Thoracic aorta (tissue), 2 donors: ENCODE measurements at regions not wholly inside any gene's neighbourhood (a gene's known extent, or its start where the extent isn't known, plus 50 kb on each side); places are given as distances from the start of the nearest gene placed in this dataset.
A peak's percentile ranks its signal among the peaks of the same experiment; 100 is the strongest.

Source experiments
- ATAC-seq: fragments of 150-250 bp; one replicate; pipeline ENCODE4 v1.8.0; 2017; ENCODE audit warnings: low read depth; ENCODE audit not compliant: insufficient number of reproducible peaks, low FRiP score
- DNase-seq: peaks from one replicate; pipeline ENCODE4 v3.0.0-alpha.2; 2020; ENCODE audit warnings: low spot score
- H3K27ac ChIP-seq, 2 donors: fragments of 200-600 bp; sonication (generic); 1 replicate in 1 of 2; 2 replicates in 1 of 2; pipeline ENCODE4 v1.5.1; 2016; ENCODE audit warnings: mild to moderate bottlenecking in 2 of 2, moderate library complexity in 2 of 2
- H3K27me3 ChIP-seq: fragments of 200-600 bp; sonication (generic); replicated peaks from 2 replicates; pipeline ENCODE4 v1.6.0; 2016; ENCODE audit warnings: mild to moderate bottlenecking; ENCODE audit not compliant: insufficient read depth
- H3K36me3 ChIP-seq: fragments of 200-600 bp; sonication (generic); one replicate; pipeline ENCODE4 v1.5.1; 2016
- H3K4me1 ChIP-seq, 2 donors: fragments of 200-600 bp; sonication (generic); 1 replicate in 1 of 2; 2 replicates in 1 of 2; pipeline versions ENCODE4 v1.5.1 to v1.6.0; 2016; ENCODE audit warnings: low read depth in 2 of 2, mild to moderate bottlenecking in 1 of 2; ENCODE audit not compliant: control insufficient read depth in 1 of 2
- H3K4me3 ChIP-seq: fragments of 200-600 bp; sonication (generic); 2 replicates; pipeline ENCODE4 v1.5.1; 2016; ENCODE audit warnings: mild to moderate bottlenecking
- H3K9me3 ChIP-seq: fragments of 200-600 bp; sonication (generic); 2 replicates; pipeline ENCODE4 v1.5.1; 2016
- CTCF ChIP-seq: fragments of 200-600 bp; sonication (generic); IDR thresholded peaks from one replicate; pipeline ENCODE4 v1.5.1; 2019; ENCODE audit warnings: antibody characterized with exemption

- Histone ChIP-seq H3K4me3 (peak overlapping the region; percentile 69), H3K4me1 (no peaks in the 10 kb centered on the region), H3K36me3 (no peaks in the 10 kb centered on the region), H3K9me3 (no peaks in the 10 kb centered on the region), H3K27ac (no peak overlapping the region), H3K27me3 (no peaks in the 10 kb centered on the region)
- no peak for TF ChIP-seq CTCF
- DNase-seq (no peak), ATAC-seq (no peak)
These were observed 59.4 kb upstream of the BTN3A2 start for GRCh38 chr6:26305641-26305969.

DNA sequence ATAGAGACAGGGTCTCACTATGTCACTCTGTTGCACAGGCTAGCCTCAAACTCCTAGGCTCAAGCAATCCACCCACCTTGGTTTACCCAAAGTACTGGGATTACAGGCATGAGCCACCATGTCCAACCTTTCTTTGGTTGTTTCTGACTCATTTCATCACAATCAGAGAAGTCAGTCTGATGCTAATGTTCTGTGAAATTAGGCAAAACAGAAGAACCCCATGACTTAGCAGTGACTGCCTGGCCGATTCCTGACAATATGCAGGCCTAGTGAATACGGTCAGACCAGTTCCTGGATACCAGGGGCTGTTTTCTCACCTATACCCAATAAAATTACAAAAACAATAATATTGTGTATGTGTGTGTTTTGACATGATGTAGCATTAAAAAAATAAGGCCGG is 58.8 kb upstream of the BTN3A2 start:
- H3K4me3 ChIP-seq, result no peak overlapping the region
- H3K36me3 ChIP-seq, result no peaks in the 10 kb centered on the region
- DNase-seq, result no peak
- H3K9me3 ChIP-seq, result no peaks in the 10 kb centered on the region
- H3K27ac ChIP-seq, result no peak overlapping the region
- no peak for TF ChIP-seq CTCF
- peaks cover 0 to under 1% of the 10 kb centered on the region in 2 donors for H3K4me1 ChIP-seq
- no peak for ATAC-seq
- H3K27me3 ChIP-seq, result no peaks in the 10 kb centered on the region

GRCh38 chr6:26307850-26308249 is 57.1 kb upstream of the BTN3A2 start:
- DNase-seq, result no peak
- Histone ChIP-seq H3K4me1 (peaks cover 0 to 3% of the 10 kb centered on the region in 2 donors), H3K36me3 (no peaks in the 10 kb centered on the region), H3K9me3 (no peaks in the 10 kb centered on the region), H3K4me3 (no peak overlapping the region), H3K27ac (no peak overlapping the region), H3K27me3 (no peaks in the 10 kb centered on the region)
- no peak for TF ChIP-seq CTCF
- no peak for ATAC-seq

DNA sequence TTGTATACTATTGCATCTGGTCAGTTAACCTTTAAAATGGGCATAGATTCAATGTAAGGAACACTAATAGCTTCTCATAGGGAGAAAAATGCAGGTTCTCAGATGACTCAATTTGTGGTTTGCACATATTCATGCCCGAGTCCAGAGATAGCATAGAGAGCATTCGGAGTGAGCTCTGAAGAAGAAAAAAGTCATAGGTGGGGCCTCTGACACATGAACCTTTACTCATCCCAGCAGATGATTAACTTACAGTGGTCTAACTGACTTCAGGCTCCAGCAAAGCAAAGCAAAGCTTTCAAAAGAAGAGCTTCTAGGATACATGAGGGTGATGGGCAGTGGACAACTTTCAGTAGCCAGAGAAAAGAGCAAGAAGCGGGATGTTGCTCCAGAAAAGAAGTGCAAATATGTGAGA is 55.3 kb upstream of the BTN3A2 start:
- H3K4me1 ChIP-seq, result peaks cover 0 to 3% of the 10 kb centered on the region in 2 donors
- H3K36me3 ChIP-seq, result no peaks in the 10 kb centered on the region
- no peak overlapping the region for H3K4me3 ChIP-seq
- no peak overlapping the region for H3K27ac ChIP-seq
- no peaks in the 10 kb centered on the region for H3K9me3 ChIP-seq
- ATAC-seq (no peak), DNase-seq (no peak)
- H3K27me3 ChIP-seq, result no peaks in the 10 kb centered on the region
- no peak for TF ChIP-seq CTCF

DNA sequence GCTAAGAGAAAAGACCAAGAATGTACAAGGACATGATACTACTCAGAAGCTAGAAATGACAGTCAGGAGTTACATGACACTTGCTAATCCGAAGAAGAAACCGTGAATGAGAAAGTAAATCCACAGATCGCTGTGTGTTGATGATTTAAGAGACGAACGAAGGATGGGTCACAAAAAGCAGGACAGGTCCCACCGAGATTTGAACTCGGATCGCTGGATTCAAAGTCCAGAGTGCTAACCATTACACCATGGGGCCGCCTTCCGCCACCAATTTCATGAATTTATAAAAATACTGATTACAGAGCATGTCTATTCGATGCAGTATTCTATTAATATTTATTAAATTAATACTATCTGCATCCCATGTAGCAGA is 54.0 kb upstream of the BTN3A2 start:
- no peak for DNase-seq
- Histone ChIP-seq H3K27ac (no peak overlapping the region), H3K36me3 (no peaks in the 10 kb centered on the region), H3K9me3 (no peaks in the 10 kb centered on the region), H3K4me3 (peak overlapping the region; percentile 71), H3K27me3 (no peaks in the 10 kb centered on the region), H3K4me1 (peaks cover 0 to 3% of the 10 kb centered on the region in 2 donors)
- TF ChIP-seq CTCF, result no peak
- ATAC-seq, result no peak
